GM11168 (cell line): ENCODE measurements at regions not wholly inside any gene's neighbourhood (a gene's known extent, or its start where the extent isn't known, plus 50 kb on each side); places are given as distances from the start of the nearest gene placed in this dataset.
"Not testable (repeated sequence)": the region's sequence is repeated elsewhere in the genome, so short reads cannot be mapped to it uniquely, and the experiment has no call there.

Experiments used
- in situ Hi-C: fragments of 300-500 bp; cut with MboI; formaldehyde crosslinking; loops from one replicate; pipeline ENCODE4 v1.12.0; 2022; ENCODE audit warnings: low sequenced_read_pairs; ENCODE audit not compliant: unreplicated experiment

- in situ Hi-C loops, result no loop called here
Observed at GRCh38 chr1:80367058-80367457, 1360.5 kb upstream of the ADGRL4 start.

- in situ Hi-C loops, result no loop called here
Observed at GRCh38 chr1:80365359-80366021, 1359.0 kb upstream of the ADGRL4 start.

- in situ Hi-C loops, result no loop called here
Observed at GRCh38 chr1:80363689-80364475, 1357.4 kb upstream of the ADGRL4 start.

- in situ Hi-C loops, result no loop called here
Observed at GRCh38 chr1:80359666-80360065, 1353.1 kb upstream of the ADGRL4 start.

GRCh38 chr1:80349218-80349617, 1342.7 kb upstream of the ADGRL4 start:
- in situ Hi-C loops, result no loop called here

- in situ Hi-C loops, result no loop called here
Observed at GRCh38 chr1:80341021-80341420, 1334.5 kb upstream of the ADGRL4 start.

GRCh38 chr1:80318108-80318507, 1311.6 kb upstream of the ADGRL4 start:
- in situ Hi-C loops, result no loop called here

- in situ Hi-C loops, result no loop called here
Observed at GRCh38 chr1:80310703-80311245, 1304.2 kb upstream of the ADGRL4 start.

- in situ Hi-C loops, result no loop called here
Observed at GRCh38 chr1:80305466-80305865, 1298.9 kb upstream of the ADGRL4 start.

GRCh38 chr1:80293818-80294217, 1287.3 kb upstream of the ADGRL4 start:
- in situ Hi-C loops, result no loop called here

GRCh38 chr1:80288750-80289149, 1282.2 kb upstream of the ADGRL4 start:
- in situ Hi-C loops, result not testable (repeated sequence)

- in situ Hi-C loops, result no loop called here
Observed at GRCh38 chr1:80282536-80282935, 1276.0 kb upstream of the ADGRL4 start.

- in situ Hi-C loops, result no loop called here
Observed at GRCh38 chr1:80278936-80279335, 1272.4 kb upstream of the ADGRL4 start.

- in situ Hi-C loops, result no loop called here
Observed at GRCh38 chr1:80274256-80274655, 1267.7 kb upstream of the ADGRL4 start.

GRCh38 chr1:80272495-80272894, 1266.0 kb upstream of the ADGRL4 start:
- in situ Hi-C loops, result no loop called here

- in situ Hi-C loops, result no loop called here
Observed at GRCh38 chr1:80258659-80259058, 1252.1 kb upstream of the ADGRL4 start.

- in situ Hi-C loops, result no loop called here
Observed at GRCh38 chr1:80251591-80251990, 1245.1 kb upstream of the ADGRL4 start.

- in situ Hi-C loops, result no loop called here
Observed at GRCh38 chr1:80251171-80251570, 1244.6 kb upstream of the ADGRL4 start.

- in situ Hi-C loops, result no loop called here
Observed at GRCh38 chr1:80250573-80251168, 1244.1 kb upstream of the ADGRL4 start.

- in situ Hi-C loops, result no loop called here
Observed at GRCh38 chr1:80249699-80250098, 1243.2 kb upstream of the ADGRL4 start.

- in situ Hi-C loops, result no loop called here
Observed at GRCh38 chr1:80248886-80249285, 1242.4 kb upstream of the ADGRL4 start.
